ENCODE measurements at regions not wholly inside any gene's neighbourhood (a gene's known extent, or its start where the extent isn't known, plus 50 kb on each side); places are given as distances from the start of the nearest gene placed in this dataset.

DNA sequence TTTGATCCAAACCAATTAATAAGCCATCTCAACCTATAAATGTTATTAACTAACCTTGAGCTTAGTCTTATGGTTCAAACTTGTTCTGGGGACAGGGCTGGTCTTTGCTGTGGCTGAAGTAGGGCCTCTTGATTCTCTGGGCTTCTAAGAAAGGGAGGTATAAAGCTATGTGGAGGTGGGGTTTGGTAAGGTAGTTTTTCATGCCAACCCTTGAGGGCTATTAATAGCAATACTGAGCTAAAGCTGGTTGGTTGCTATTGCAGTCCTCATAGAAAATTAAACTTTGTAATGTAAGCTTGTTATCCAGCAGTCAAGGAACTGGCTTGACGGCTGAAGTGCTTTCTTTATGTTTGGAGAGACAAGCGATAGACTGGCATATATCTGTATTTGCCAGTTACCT, 112.1 kb downstream of the RND3 start:
- H3K4me3 ChIP-seq (replicated peaks; ENCODE audit: low read depth, low read length): no peak overlapping the region
- DNase-seq (ENCODE audit: low read depth): no peak
- TF ChIP-seq CTCF (IDR thresholded peaks at IDR 0.05; ENCODE audit: low read length, missing control alignments): no peak

- H3K4me3 ChIP-seq (replicated peaks; ENCODE audit: low read depth, low read length): no peak overlapping the region
- DNase-seq (ENCODE audit: low read depth): no peak
- no peak for TF ChIP-seq CTCF (IDR thresholded peaks at IDR 0.05; ENCODE audit: low read length, missing control alignments)
These were observed 113.0 kb downstream of the RND3 start for GRCh38 chr2:150374492-150374891.

GRCh38 chr2:150373374-150373773, 114.1 kb downstream of the RND3 start:
- TF ChIP-seq CTCF (IDR thresholded peaks at IDR 0.05; ENCODE audit: low read length, missing control alignments): no peak
- H3K4me3 ChIP-seq (replicated peaks; ENCODE audit: low read depth, low read length): no peak overlapping the region

GRCh38 chr2:150371044-150371818, 116.2 kb downstream of the RND3 start:
- no peak for DNase-seq (ENCODE audit: low read depth)
- TF ChIP-seq CTCF (IDR thresholded peaks at IDR 0.05; ENCODE audit: low read length, missing control alignments): no peak
- H3K4me3 ChIP-seq (replicated peaks; ENCODE audit: low read depth, low read length): no peak overlapping the region

More at GRCh38 chr2:150373374-150373773, 114.1 kb downstream of the RND3 start:
- DNase-seq (ENCODE audit: low read depth): no peak

GRCh38 chr2:150370561-150370960, 116.9 kb downstream of the RND3 start:
- TF ChIP-seq CTCF (IDR thresholded peaks at IDR 0.05; ENCODE audit: low read length, missing control alignments): no peak
- H3K4me3 ChIP-seq (replicated peaks; ENCODE audit: low read depth, low read length): no peak overlapping the region
- no peak for DNase-seq (ENCODE audit: low read depth)

DNA sequence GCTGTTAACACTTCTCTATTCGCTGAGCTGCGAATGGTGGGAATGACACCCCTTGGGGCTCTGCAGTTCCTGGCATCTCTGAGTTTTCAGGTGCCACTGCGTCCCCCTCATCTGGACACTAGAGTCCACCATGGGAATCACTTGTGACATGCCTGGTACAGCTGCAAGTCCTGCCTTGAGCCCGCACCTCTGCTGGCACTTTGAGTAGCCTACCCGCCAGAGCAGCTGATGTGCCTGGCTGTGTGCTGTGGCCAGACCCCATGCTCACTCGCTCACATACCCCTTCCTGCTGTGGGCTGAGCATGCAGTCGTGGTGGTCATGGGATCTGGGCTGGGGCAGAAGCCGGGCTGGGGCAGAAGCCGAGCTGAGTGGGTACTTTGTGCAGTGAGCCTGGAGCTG, 117.6 kb downstream of the RND3 start:
- DNase-seq (ENCODE audit: low read depth): no peak
- no peak overlapping the region for H3K4me3 ChIP-seq (replicated peaks; ENCODE audit: low read depth, low read length)
- TF ChIP-seq CTCF (IDR thresholded peaks at IDR 0.05; ENCODE audit: low read length, missing control alignments): no peak

DNA sequence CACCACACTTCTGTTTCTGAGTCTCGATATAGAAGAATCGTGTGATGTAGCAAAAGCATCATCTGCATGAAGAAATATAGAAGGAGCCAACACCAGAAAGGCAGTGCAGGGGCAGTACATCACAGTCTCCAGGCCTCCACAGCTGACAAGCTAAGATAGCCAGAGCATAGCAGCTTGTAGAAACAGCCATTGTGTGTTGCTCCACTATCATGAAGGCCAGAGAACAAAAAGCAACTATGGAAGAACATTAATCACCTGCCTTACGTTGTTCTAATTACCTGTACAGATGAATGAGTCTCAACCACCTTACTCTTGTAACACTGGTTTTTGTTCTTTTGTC, 129.0 kb downstream of the RND3 start:
- no peak for DNase-seq (ENCODE audit: low read depth)
- H3K4me3 ChIP-seq (replicated peaks; ENCODE audit: low read depth, low read length): no peak overlapping the region
- no peak for TF ChIP-seq CTCF (IDR thresholded peaks at IDR 0.05; ENCODE audit: low read length, missing control alignments)
